ENCODE measurements at regions not wholly inside any gene's neighbourhood (a gene's known extent, or its start where the extent isn't known, plus 50 kb on each side); places are given as distances from the start of the nearest gene placed in this dataset.

DNA sequence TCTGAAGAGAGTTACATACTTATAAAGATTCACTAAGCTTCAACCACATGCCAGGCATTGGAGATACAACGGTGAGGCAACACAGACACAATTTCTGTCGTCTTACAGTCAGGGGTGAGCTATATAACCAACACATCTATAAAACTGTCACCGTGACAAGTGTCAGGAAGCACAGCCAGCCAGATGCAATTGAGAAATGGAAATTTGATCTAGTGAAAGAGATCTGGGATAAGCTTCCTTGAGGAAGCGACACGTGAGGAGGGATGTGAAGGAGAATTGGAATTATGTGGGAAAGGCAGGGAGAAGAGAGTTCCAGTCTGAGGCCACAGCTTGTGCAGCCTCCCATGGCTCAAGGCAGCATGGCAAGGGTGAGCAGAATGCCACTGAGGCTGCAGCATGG, 50.9 kb upstream of the ZNF354B start:
- TF ChIP-seq JUND (IDR thresholded peaks at IDR 0.05; ENCODE audit: low read depth) = no peak
- DNase-seq (ENCODE audit: low read depth in 1 of 2, low spot score in 1 of 2) = no peak
- in situ Hi-C loops (cut with HindIII; ENCODE audit: low pct_unique_long_range_greater_than_20kb, low sequenced_read_pairs) = no loop called here

DNA sequence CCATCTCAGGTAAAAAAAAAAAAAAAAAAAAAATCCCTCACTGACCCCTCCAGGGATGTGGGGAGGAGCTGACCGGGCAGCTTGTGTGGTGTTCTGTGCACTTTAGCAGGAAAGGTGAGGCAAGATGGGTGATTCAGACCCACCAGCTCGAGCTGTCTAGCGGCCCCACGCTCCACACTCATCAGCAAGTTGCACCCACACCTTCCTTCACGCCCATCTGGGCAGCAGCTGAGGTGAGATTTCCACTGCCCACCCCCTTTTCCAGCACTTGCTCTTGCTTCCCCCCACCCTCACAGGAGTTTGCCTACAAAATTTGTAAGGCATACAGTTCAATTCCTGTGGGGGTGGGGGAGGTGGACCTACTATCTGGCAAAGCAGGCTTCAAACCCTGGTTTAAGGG, 58.7 kb upstream of the ZNF354B start:
- in situ Hi-C loops (cut with HindIII; ENCODE audit: low pct_unique_long_range_greater_than_20kb, low sequenced_read_pairs) = no loop called here
- no peak for TF ChIP-seq JUND (IDR thresholded peaks at IDR 0.05; ENCODE audit: low read depth)
- no peak for DNase-seq (ENCODE audit: low read depth in 1 of 2, low spot score in 1 of 2)

DNA sequence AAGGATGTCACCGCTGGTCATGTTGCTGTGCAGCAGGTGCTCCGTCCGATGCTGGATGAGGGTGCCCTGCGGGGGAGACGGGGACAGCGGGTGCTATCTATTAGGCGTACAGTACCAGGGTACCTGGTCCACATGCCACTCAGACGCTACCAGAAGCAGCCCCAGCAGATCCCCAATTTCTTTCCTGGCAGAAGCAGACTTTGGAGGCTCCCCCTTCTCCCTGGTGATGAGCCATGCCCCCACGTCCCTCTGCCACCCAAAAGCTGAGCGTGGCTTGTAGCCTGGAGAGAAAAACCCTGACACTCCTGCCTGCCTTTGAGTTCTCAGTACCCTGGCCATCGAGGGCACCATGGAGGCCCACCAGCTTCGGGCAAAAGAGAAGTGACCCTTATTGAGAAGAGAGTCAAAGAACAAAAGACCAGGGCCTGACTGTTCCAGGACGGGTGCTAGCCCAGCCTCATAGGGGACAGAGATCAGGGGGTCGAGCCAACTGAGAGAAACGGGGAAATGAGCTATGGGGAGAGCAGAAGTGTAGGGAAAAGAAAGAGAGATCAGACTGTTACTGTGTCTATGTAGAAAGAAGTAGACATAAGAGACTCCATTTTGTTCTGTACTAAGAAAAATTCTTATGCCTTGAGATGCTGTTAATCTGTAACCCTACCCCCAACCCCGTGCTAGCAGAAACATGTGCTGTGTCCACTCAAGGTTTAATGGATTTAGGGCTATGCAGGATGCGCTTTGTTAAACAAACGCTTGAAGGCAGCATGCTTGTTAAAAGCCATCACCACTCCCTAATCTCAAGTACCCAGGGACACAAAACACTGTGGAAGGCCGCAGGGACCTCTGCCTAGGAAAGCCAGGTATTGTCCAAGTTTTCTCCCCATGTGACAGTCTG, 62.0 kb upstream of the ZNF354B start:
- DNase-seq (ENCODE audit: low read depth in 1 of 2, low spot score in 1 of 2) = no peak
- in situ Hi-C loops (cut with HindIII; ENCODE audit: low pct_unique_long_range_greater_than_20kb, low sequenced_read_pairs) = no loop called here
- TF ChIP-seq JUND (IDR thresholded peaks at IDR 0.05; ENCODE audit: low read depth) = no peak

DNA sequence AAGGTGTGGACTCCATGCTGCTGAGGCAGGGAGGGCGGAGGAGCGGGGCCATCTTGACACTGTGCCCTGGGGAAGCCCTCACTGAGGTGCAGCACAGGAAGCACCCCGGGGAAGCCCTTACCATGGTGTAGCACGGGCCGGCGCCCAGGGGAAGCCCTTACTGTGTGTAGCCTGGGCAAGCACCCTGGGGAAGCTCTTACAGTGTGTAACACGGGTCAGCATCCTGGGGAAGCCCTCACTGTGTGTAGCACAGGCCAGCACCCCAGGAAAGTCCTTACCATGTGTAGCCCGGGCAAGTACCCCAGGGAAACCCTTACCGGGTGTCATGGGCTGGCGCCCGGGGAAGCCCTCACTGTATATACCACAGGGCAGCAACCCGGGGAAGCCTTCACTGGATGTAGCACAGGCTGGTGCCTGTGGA, 62.6 kb upstream of the ZNF354B start:
- in situ Hi-C loops (cut with HindIII; ENCODE audit: low pct_unique_long_range_greater_than_20kb, low sequenced_read_pairs) = no loop called here
- no peak for TF ChIP-seq JUND (IDR thresholded peaks at IDR 0.05; ENCODE audit: low read depth)
- DNase-seq (ENCODE audit: low read depth in 1 of 2, low spot score in 1 of 2) = no peak

DNA sequence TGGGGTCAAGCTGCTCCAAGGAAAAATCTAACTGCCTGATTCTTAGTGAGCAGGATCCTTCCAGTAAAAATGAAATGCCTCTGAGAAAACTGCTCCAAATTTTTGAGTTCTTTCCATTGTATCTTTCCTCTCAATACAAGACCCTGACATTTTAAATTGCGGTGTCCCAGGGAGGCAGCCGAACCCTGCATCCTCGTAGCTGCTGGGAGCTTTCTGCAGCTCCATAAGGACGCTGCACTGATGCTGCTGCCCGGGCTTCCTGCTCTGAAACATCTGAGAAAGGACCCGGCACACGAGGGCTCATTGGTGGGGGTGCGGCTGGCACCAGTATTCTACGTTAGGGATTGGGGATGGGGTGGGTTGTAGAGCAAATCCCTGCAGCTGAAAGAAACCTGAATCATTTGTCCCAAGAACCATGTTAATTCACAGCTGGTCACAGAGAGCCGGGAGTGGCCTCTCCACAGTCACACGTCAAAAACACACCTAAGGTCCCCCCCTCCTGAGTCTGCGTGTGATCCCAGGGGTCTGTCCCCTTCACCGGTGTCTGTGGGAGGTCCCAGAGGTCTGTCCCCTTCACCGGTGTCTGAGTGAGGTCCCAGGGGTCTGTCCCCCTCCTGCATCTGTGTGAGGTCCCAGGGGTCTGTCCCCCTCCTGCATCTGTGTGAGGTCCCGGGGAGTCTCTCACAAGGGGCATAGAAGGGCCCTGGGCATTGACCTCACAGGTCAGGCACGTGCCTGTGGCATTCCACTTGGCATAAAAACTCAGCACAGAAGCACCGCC, 63.4 kb upstream of the ZNF354B start:
- in situ Hi-C loops (cut with HindIII; ENCODE audit: low pct_unique_long_range_greater_than_20kb, low sequenced_read_pairs) = no loop called here
- DNase-seq (ENCODE audit: low read depth in 1 of 2, low spot score in 1 of 2) = no peak
- no peak for TF ChIP-seq JUND (IDR thresholded peaks at IDR 0.05; ENCODE audit: low read depth)

DNA sequence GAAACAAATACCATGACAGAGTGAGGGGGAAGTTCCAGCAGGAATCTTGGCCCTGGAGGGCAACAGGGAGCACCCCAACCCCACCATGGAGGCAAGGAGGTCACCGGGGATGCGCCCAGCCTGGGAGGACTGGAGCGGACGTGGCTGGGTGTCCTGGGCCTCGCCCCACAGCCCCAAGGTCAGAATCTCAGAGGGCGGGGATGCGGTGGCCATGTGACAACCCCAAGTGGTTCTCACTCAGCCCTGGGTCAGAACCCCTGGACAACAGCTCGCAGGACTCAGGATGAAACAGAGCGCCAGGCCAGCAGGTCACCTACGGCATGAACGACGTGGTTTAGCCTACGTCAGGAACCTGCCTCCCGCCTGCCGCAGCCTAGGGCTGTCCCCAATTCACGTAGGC, 64.0 kb upstream of the ZNF354A start:
- TF ChIP-seq JUND (IDR thresholded peaks at IDR 0.05; ENCODE audit: low read depth) = no peak
- in situ Hi-C loops (cut with HindIII; ENCODE audit: low pct_unique_long_range_greater_than_20kb, low sequenced_read_pairs) = no loop called here
- DNase-seq (ENCODE audit: low read depth in 1 of 2, low spot score in 1 of 2) = no peak

DNA sequence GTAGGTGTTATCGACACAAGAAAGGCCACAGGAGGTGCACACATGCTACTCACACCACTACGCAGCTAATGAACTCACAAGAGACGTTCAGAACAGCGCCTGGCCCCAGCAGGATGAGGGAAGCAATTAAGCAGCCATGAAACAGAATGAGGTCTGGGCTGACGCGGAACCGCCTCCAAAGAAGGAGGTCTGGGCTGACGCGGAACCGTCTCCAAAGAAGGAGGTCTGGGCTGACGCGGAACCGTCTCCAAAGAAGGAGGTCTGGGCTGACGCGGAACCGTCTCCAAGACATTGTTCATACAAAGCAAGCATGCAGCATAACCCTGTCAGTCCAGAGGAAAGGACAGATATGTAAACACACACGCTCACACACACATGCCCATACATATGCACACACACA, 63.2 kb upstream of the ZNF354A start:
- no peak for DNase-seq (ENCODE audit: low read depth in 1 of 2, low spot score in 1 of 2)
- no peak for TF ChIP-seq JUND (IDR thresholded peaks at IDR 0.05; ENCODE audit: low read depth)
- in situ Hi-C loops (cut with HindIII; ENCODE audit: low pct_unique_long_range_greater_than_20kb, low sequenced_read_pairs) = no loop called here

DNA sequence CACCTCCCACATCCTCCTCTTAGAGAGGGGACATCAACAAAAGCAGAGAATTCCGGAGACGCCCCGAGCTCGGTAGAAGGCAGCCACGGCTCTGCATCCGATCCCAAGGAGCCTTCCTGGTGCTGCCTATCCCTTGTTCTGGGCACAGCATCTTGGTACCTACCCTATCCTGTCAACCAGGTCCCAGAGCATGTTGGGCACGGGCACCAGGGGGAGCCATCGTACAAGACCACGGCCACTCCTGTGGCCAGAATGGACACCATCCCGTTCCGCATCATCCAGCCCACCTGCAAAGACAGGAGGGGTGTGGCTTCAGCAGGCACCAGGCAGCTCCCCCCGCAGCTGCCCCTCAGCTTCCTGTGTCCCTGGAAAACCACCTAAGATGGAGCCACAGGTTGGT, 62.7 kb upstream of the ZNF354A start:
- TF ChIP-seq JUND (IDR thresholded peaks at IDR 0.05; ENCODE audit: low read depth) = no peak
- DNase-seq (ENCODE audit: low read depth in 1 of 2, low spot score in 1 of 2) = peak; percentile 18 to 79
- in situ Hi-C loops (cut with HindIII; ENCODE audit: low pct_unique_long_range_greater_than_20kb, low sequenced_read_pairs) = no loop called here

DNA sequence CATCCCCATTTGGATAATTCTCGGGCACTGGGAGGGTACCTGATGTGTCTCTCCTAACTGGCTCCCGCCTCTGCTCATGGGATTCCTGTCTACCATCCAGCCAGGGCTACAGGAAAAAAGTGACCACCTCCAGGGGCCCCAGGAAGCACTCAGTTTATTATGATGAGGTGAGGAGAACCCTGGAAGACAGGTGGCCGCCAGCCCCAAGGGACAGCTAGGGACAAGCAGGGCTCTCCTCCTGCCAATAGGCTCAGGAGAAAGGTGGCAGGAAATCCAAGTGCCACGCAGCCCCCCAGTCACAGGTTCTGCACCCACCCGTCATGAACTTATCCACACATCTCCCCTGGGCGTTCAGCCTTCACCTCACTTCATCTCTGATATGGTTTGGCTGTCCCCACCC, 61.5 kb upstream of the ZNF354A start:
- no peak for DNase-seq (ENCODE audit: low read depth in 1 of 2, low spot score in 1 of 2)
- in situ Hi-C loops (cut with HindIII; ENCODE audit: low pct_unique_long_range_greater_than_20kb, low sequenced_read_pairs) = no loop called here
- no peak for TF ChIP-seq JUND (IDR thresholded peaks at IDR 0.05; ENCODE audit: low read depth)

DNA sequence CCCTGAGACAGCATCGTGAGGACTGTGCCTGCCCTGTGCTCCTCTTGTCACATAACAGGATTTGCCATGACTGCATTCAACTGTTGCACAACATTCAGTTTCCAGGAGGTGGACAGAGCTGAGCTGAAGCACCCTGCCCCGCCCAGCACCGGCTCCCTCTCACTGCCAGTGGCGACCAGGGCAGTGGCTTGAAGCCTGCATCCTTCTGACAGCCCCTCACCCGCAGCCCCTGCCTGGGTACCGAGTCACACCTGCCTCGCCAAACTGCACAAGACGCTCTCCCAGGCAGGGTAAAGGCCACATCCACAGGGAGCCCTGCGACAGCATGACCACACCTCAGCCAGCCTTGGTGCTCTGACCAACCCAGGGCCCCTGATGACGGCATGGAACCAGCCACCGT, 59.9 kb upstream of the ZNF354A start:
- in situ Hi-C loops (cut with HindIII; ENCODE audit: low pct_unique_long_range_greater_than_20kb, low sequenced_read_pairs) = no loop called here
- TF ChIP-seq JUND (IDR thresholded peaks at IDR 0.05; ENCODE audit: low read depth) = no peak

DNA sequence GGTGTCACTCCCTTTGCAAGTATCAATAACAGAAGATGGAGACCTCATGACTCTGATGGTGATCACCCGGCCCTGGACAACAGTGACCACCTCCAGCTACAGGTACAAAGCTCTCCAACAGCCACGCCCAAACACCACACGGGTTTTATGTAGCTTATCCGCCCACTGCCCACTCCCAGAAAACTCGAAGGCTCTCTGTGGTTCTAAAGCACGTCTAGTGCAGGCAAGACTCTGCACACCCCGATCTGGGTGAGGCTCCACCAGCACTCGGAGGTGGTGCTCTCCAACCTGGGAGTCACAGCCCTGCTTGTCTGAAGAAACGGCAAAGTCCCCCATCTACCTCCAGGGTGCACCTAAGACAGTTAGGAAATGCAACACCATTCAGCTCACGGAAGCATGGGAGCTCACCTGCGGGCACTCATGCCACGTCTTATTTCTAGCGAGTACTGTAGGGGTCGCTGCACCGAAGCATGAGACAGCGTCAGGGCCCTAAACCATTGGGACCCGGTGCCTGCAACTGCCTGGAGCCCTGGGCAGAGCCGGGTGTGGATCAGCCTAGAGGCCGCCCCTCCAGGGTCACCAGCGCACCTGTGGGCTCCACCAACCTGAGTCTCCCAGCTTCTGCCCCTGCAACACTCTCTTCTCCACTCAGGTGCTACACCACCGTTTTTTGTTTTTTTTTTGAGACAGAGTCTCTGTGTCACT, 58.1 kb upstream of the ZNF354A start:
- no peak for TF ChIP-seq JUND (IDR thresholded peaks at IDR 0.05; ENCODE audit: low read depth)
- in situ Hi-C loops (cut with HindIII; ENCODE audit: low pct_unique_long_range_greater_than_20kb, low sequenced_read_pairs) = no loop called here
- DNase-seq (ENCODE audit: low read depth in 1 of 2, low spot score in 1 of 2) = no peak

More for the DNA sequence above, 59.9 kb upstream of the ZNF354A start:
- DNase-seq (ENCODE audit: low read depth in 1 of 2, low spot score in 1 of 2) = peak in 1 of 2 experiments; percentile 33

DNA sequence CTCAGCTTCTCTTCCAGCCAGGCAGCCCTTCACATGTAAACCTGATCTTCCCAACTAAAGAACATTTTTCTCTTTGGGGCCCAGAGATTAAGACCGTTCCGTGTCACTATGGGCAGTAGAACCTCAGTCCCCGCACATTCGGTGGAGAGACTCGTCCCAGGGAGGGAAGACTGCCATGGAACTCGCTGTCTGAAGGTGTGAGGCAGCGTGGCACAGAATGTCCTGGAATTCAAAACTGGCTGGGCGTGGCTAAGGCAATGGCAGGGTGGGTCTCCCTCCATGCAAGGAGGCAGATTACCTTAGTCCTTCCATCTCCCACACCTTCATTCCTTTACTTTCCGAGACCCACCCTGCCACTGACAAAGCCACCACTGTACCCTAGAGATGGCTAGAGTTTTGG, 57.4 kb upstream of the ZNF354A start:
- TF ChIP-seq JUND (IDR thresholded peaks at IDR 0.05; ENCODE audit: low read depth) = no peak
- in situ Hi-C loops (cut with HindIII; ENCODE audit: low pct_unique_long_range_greater_than_20kb, low sequenced_read_pairs) = no loop called here
- no peak for DNase-seq (ENCODE audit: low read depth in 1 of 2, low spot score in 1 of 2)

Measured in T47D (cell line).